EH (cell line): ENCODE measurements at regions not wholly inside any gene's neighbourhood (a gene's known extent, or its start where the extent isn't known, plus 50 kb on each side); places are given as distances from the start of the nearest gene placed in this dataset.

Source experiments
- DNase-seq: peaks from one replicate; pipeline ENCODE4 v3.0.0-alpha.2; 2015; ENCODE audit warnings: low read depth

DNA sequence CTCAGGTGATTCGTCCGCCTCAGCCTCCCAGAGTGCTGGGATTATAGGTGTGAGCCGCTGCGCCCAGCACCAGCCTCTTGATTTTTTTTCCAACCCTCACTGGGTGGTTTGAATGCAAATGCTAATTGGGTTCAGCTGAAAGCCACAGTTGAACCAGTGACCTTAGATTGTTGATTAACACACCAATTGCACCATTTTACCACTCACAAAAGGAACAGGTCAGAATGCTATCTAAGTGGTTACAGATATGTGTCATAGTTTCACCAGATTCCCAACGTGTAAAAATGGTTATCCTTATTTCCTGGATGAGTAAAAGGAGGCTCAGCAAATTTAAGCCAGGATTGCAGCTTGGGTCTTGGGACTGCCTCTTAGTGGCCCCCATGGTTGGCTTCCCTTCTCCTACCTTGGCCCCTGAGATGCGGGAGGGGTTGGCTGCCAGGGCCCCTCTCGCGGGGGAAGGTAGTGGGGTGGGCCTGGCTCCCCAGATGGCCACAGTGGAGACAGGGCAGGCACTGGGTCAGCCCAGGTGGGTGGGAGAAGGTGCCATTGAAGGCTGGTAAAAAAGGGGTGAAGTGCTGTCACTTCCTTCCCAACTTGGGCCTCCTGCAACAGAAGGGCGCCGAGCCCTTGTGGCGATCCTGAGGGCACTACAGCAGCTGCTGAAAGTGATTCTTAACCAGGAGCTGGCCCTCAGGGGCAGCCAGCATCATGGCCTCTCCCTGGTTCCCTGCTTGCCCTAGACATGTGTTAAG lies 164.9 kb upstream of the HAAO start:
- peak; percentile 71 for DNase-seq

DNA sequence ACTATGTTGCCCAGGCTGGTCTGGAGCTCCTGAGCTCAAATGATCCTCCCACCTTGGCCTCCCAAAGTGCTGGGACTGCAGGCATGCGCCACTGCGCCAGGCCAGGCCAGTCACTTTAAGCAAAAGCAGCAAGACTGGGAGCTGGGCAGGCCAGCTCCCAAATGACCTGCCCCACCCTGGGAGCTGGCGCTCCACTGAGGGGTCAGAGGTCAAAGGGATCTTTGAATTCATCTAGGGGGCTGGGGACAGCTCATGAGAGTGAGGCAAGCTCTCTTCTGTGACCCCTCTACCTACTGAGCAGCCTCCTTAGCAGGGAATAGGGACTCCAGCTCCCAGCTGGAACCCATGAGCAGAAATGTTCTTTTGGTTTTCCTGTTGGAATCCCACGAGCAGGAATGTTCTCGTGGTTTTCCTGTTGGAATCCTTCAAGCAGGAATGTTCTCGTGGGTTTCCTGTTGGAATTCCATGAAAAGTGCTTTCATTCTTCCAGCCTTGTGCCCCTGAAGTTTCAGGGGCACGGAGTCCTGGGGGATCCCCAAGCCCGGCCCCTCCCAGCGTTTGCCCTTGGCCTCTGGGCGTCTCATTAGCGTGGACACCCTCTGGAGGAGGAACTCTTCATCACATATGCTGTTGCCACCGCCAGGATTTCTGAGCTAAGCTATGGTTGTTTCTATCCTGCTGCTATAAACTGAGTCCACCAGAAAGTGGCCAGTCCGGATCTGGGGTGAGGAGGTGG lies 162.0 kb upstream of the HAAO start:
- peak; percentile 88 for DNase-seq

DNA sequence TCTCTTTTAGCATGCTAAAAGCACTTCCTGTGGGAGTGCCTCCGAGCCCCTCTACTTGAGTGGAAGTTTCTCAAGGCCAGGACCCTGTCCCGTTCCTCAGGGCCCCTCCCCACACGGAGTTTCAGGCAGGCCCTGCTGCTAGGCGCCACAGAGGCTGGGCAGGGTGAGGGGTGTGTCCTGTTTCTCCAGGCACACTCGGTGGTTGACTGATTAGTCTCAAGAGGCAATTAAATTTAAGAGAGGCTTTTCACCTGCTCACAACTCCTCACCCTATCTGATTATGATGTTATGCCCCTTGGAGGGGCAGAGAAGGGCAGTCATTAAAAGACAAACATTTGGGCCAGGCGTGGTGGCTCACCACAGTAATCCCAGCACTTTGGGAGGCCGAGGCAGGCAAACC lies 160.8 kb upstream of the HAAO start:
- no peak for DNase-seq

DNA sequence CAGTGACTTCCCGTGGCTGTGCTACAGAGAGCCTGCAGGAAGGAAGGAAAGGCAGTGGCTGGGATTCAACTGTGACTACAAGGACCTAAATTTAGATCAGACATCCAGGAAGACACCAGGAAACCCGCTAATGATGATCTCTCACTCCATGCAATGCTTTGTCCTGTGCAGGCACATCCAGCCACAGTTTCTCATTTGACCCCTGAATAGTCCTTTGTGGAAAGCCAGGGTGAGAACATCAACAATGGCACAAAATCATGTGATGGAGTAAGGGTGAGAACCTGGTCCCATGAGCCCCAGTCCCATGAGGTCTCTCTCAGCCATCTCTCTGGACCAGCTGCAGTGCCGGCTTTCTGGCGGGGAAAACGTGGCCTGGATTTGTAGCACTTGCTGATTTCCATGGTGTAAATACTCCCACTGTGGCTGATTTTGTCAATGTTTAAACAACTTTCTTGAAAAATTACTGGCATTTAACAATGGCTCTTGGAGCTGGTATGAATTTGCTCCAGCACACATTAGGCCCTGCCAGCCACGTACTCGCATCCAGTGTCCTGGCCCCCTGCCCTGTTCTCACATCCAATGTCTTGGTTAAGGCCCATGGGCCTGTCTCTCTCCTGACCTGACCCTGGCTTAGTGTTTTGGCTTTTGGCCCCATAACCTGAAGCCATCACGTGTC lies 159.0 kb upstream of the HAAO start:
- peak; percentile 86 for DNase-seq

DNA sequence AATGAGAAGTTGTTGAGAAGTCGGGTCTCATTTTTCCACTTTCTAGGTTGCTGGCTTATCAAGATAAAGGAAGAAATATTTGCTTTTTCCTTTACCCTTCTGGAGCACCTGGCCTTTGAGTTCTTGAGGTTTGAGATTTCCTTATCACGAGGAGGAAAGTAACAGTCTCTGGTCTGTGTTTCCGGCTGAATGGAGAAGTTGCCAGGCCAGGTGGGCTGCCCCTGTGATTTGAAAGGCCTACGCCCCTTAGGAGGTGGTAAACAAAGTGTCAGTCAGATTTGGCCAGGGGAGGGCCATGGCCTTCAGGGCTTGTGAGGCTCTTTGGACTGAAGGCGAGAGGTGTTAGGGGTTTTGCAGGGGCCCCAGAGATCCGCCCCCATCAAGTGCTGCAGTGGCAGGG lies 156.7 kb upstream of the HAAO start:
- DNase-seq, result no peak

DNA sequence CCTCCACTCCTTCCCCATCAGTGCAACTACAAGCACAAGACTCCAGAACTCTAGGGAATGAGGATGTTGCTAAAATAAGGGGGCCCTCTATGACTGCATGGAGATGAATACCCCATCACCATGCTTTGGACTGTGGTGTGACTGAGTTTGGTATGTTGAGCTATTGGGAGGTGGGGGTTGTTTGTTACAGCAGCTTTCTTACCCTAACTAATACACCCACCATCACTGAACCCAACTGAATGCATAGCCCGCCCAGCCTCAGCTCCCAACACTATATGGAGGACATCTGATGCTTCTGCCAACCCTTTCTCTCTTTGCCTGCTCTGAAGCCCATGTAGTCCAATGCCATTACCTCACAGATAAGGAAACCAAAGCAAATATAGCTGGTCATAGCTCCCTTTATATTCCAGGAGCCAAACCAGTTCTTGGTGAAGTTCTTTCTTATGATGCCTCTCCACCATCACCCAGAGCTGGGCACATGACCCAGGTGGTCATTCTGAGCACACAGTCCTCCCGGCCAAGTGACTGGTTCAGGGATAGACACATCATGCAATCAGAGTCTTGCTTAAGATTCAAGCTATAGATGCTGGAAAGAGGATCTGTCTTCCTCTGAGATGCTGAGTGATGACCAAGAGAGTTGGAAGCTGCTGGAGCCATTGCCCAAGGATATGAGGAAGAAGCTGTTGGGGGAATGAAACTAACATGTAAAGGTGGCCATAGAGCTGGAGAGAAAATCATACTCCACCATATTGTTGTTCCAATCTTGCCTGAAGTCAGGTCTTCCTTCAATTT lies 155.6 kb upstream of the HAAO start:
- peak; percentile 34 for DNase-seq

DNA sequence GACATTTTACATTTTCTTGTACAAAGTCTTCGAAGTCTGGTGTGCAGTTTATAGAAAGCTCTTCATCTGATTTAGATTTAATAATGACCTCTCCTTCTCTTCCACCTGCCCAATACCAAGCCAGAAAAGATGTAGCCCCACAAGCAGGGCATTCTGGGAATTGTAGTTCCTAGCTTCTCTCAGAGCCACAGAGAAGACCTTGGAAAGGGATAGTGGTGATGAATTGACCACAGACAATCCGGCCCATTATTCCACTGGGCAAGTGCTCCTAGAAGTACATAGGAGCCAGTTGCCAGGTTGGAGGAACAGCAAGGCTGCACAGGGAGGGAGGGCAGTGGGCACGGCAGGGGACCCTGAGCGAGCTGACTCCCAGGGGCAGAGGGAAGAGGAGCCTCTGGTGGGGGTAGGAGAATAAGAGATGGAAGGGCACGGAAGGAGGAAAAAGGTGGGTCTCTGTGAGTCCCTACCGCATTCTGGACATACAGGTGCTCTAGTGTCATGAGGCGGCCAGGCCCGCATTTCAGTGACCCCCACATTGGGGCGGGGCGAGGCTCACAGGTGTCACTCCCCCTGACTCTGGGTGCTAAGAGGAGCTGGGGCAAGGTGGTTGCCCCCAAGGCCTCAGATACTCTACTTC lies 152.5 kb upstream of the HAAO start:
- DNase-seq, result peak; percentile 72

DNA sequence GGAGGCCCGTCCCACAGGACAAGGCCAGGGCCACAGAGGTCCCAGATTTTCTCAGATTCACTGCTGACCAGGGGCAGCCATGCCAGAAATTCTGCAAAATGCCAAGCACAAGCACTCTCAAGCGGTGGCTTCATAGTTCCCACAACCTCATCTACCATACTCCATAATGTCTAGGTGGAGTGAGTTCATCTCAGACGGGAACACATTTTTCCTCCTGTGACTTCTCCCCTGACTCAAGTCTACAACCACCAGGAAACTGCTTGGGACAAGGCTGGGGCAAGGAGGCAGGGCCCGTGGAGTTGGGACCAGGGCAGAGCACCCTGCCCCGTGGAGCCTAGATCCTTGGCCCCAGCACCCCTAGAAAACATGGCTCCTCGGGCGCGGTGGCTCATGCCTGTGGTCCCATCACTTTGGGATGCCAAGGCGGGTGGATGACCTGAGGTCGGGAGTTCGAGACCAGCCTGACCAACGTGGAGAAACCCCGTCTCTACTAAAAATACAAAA lies 150.7 kb upstream of the HAAO start:
- no peak for DNase-seq

DNA sequence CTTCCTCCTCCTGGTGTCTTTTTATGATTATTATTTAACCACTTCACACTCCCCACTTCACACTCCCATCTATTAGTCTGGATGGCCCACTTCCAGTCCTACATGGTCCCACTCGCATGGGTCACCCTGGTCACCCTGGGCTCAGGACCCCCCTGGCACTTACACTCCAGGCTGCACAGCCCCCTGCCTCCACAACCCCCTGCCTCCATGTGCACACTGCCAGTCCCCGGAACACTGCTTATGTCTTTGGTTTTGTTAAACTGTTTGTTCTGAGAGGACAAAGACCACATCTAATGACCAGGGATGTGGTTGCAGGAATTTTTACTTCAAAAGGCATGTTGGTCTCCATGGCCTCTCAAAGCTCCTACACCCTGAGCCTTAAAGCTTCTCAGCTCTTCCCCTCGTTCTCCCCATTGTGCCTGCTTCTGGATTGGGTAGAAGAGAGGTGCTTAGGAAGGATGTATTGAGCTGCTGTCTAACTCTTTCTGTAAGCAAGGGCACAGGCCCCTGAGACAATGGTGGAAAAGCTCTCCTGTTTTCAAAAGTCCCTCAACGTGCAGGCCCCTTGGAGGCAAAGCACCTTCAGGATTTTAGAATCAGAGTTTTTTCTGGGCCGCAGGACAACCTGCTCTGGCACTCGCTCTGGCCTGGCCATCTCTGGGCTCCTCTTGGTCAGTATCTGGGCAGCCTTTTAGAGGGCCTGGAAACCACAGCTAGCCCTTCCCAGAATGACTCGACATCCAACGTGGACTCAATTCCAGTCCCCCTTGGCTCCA lies 150.0 kb upstream of the HAAO start:
- no peak for DNase-seq

DNA sequence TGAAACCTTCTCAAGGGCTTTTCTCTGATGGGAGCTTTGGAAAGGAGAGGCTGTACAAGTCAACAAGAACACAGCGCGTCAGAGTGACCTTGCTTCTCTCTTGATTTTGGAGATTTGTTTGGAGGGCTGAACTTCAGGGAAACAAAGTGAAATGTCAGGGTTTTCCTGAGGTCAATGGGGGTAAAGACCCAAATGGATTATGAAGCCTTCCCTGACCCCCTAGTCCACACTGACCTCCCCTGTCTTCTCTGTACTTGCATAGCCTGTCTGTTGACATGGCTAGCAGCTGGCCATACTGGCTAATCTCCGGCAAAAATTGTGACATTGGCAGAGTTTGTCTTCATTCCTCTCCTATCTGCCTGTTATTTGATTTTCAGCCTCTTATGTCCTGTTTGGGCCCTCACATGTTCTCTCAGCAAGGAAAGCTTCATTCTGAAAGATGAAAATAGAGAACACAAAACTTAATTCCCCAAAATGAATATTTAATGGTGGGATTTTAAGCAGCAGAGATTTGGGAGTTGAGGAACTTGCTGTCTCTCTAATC lies 149.3 kb upstream of the HAAO start:
- DNase-seq, result no peak

DNA sequence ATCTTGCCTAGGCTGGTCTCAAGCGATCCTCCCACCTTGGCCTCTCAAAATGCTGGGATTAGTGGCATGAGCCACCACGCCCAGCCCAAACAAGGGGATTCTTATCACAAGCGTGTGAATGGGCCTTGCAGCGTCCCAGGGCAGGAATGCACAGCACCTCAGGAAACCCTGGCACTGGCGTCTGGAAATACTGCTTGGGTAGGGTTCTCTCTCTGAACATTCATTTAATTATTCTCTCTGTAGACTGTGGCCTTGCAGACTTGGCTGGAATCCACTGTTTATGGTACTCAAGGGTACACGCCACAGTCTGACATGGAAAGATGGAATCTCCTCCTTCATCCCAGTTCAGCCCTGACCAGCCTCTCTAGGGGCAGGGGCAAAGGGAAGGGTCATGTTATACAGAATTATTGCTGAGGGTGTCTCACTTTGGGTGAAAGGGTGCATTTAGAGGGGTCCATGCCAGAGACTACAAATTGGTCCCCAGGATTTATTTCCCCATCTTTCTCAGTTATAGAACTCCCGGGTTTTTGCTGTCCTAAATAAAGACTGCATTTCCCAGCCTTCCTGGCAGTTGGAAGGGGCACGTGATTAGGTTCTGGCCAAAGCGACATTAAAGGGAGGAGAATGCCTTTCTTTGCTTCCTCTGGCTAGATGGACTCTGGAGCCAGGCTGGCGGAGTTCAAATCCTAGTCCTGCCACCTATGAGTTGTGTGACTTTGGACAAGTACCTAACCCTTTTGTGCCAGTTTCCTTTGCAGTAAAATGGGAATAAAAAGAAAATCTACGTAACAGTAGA lies 147.2 kb upstream of the HAAO start:
- DNase-seq, result no peak

DNA sequence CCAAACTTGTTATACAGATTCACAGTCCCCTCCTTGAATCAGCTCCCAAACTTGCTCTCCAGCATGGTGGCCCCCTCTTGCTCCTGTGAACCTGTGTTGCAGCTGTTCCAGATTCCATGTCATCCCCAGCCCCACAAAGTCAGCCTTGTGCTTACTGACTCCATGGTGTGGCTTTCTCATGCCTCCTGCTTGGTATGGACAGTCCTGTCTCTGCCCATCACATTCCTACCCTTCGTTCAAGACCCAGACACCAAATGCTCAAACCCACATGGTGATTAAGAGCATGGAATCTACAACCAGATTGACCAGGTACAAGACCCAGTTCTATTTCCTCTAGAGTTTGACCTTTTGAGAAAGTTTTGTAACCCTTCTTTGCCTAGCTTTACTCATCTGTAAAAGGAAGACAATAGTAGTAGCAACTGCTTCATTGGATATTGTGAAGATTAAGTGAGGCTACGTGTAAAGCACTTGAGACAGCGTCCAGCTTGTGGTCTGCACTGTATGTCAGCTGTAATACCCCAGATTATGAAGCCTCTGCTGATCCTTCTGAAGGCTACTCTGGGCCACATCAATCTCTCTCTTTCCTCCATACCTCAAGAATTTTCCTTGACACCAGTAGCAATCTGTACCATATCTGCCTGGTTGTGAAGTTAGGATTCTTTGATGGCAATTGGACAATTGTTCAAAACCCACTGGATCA lies 146.4 kb upstream of the HAAO start:
- DNase-seq, result no peak

DNA sequence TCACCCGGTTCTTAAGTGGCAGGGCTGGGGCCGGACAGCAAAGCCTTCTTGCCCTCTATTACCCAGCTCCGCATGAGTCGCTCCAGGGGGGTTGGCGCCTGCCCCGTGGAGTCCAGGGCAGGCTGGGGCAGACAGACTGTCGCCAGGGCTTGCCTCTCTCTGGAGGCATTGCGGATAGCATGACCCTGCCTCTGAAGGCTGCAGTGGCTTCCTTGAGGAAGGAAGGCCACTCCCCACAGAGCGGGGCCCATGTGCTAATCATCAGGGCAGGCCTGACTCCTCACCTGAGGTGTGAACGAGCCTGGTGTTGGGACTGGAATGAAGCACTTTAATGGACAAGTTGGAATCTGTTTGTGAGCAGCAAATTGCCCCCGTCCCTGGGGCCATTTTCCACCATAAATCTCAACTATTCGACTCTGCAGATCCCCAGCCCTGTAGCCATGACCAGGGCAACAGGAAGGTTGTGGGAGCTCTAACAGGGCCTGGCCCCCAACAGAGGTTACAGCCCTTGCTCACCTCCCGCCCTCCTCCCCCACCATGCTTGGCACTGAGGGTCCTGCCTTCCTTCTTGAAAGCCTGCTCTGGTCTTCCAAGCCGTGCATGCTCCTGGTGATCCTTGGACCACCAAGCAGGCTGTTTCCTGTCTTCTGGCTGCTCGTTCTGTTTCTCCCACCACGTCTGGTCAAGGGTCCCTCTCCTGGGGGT lies 144.9 kb upstream of the HAAO start:
- DNase-seq, result no peak

DNA sequence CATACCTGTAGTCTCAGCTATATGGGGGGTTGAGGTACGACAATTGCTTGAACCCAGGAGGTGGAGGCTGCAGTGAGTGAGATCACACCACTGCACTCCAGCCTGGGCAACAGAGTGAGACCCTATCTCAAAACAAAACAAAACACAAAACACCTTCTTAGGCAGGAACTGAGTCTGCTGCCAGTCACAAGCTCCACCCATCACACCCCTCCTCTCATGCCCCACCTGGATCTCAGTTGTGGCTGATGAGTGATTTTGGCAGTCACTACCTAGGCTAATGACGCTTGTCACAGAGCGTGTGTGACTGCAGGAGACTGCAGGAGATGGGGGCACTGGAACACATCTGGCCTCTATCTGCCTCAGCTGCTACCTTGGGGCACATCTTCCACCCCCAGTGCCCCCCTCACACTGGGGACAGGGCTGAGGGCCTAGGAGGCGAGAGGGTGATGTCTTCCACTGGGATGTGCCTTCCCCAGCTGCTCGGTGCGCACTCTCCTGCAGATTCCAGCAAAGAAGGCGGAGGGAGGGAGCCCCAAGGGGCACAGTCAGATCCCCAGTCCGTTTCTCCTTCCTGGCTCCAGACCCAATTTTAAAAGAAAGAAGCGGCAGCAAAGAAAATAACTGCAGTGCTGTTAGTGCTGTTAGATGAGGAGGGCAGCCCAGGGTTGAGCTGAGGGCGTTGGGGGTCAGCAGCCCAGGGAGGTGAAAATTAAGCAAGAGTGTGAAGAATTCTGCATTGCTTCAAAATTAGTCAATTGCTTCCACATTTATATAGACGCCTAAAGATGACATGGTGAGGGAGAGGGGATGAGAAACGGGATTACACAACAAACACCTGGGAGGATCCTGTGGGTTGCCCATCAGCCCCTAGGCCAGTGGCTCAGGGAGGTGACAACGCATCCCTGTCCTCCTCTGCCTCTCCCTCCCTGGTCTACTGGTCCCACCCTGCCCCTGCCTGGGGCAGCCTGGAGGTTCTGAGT lies 143.6 kb upstream of the HAAO start:
- DNase-seq, result no peak

DNA sequence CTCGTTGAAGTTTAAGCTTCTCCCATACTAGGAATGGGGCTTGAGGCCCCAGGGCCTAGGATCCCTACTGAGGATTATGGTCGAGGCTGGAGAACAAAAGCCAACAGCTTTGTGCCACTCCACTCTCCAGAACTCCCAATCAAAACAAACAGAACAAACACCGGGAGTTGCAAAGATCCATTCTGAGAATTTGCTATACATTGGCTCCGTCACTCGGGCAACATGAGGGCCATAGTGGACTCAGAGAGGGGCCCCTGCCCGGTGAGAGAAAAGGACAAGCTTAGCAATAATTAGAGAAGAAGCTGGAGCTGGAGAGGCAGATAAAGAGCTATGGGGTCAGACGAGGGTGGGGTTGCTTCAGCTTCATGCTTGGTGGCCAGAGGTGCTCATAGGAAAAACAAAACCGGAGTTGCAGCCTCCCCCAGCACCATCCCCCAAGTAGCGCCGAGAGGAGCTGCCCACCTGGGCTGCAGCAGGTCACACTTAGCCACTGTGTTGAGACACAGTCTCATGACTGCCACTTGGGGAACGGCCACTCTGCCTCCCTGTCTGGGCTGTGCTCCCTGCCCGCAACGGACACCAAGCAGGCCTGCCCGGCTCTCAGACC lies 142.3 kb upstream of the HAAO start:
- DNase-seq, result no peak

DNA sequence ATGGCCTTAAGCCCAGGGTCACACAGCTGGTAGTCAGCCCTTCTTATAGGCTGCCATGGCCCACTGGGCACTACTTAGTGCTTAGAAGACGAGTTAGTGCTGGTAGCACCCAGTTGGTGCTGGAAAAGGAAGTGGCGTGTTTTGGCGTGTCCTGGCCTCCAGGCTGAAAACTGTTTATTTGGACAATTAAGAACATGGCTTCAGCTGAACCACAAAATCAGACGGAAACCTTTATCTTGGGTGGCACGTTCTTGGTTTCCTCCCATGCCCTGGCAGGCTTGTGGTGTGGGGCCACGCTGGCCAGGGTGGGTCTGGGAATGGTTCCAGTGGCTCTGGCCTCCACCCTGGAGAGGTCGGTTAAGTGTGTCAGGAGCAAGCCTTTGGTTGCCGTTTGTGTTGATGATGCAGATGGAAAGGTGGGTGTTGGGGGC lies 141.5 kb upstream of the HAAO start:
- DNase-seq, result peak; percentile 48
